GM23338 (cell line): ENCODE measurements at regions not wholly inside any gene's neighbourhood (a gene's known extent, or its start where the extent isn't known, plus 50 kb on each side); places are given as distances from the start of the nearest gene placed in this dataset.

ENCODE experiments used
- ATAC-seq: fragments of 200-7000 bp; cut with Tn5 transposase; 3 replicates; pipeline ENCODE4 v1.9.1; 2020
- DNase-seq: peaks from one replicate; pipeline ENCODE4 v3.0.0-alpha.2; 2015; ENCODE audit warnings: low spot score
- H2AFZ ChIP-seq: fragments of 200-600 bp; sonication (generic); 2 replicates; pipeline ENCODE4 v1.8.0; 2016; ENCODE audit warnings: antibody characterized with exemption, mild to moderate bottlenecking, moderate library complexity
- H3F3A ChIP-seq: fragments of 200-600 bp; sonication (generic); replicated peaks from 2 replicates; pipeline ENCODE4 v1.8.0; 2017; ENCODE audit warnings: antibody characterized with exemption, mixed run types, low read depth
- H3K27ac ChIP-seq: fragments of 200-600 bp; sonication (generic); 2 replicates; pipeline ENCODE4 v1.6.1; 2016; ENCODE audit warnings: low read depth
- H3K27me3 ChIP-seq: fragments of 200-600 bp; sonication (generic); 2 replicates; pipeline ENCODE4 v1.8.0; 2016; ENCODE audit warnings: mild to moderate bottlenecking, mixed run types, moderate library complexity; ENCODE audit not compliant: insufficient read depth
- H3K36me3 ChIP-seq: fragments of 200-600 bp; sonication (generic); 2 replicates; pipeline ENCODE4 v1.8.0; 2016; ENCODE audit warnings: mild to moderate bottlenecking; ENCODE audit not compliant: insufficient read depth
- H3K4me1 ChIP-seq: fragments of 200-600 bp; sonication (generic); 2 replicates; pipeline ENCODE4 v1.8.0; 2016; ENCODE audit warnings: mild to moderate bottlenecking, moderate library complexity; ENCODE audit not compliant: insufficient read depth
- H3K4me2 ChIP-seq: fragments of 200-600 bp; sonication (generic); 2 replicates; pipeline ENCODE4 v1.7.1; 2017; ENCODE audit warnings: mixed run types
- H3K4me3 ChIP-seq: fragments of 200-600 bp; sonication (generic); 2 replicates; pipeline ENCODE4 v1.6.1; 2016; ENCODE audit warnings: mixed run types
- H3K79me2 ChIP-seq: fragments of 200-600 bp; sonication (generic); replicated peaks from 2 replicates; pipeline ENCODE4 v1.8.0; 2017; ENCODE audit warnings: mild to moderate bottlenecking; ENCODE audit not compliant: insufficient read depth
- H3K9me2 ChIP-seq: fragments of 200-600 bp; sonication (generic); 2 replicates; pipeline ENCODE4 v1.8.0; 2017; ENCODE audit not compliant: insufficient read depth
- H4K20me1 ChIP-seq: fragments of 200-600 bp; sonication (generic); replicated peaks from 2 replicates; pipeline ENCODE4 v1.8.0; 2017; ENCODE audit warnings: mild to moderate bottlenecking; ENCODE audit not compliant: insufficient read depth
- H3K27ac Mint-ChIP-seq: 2 replicates; pipeline ENCODE4 v1.8.0; 2020; ENCODE audit warnings: inconsistent platforms, mild to moderate bottlenecking, moderate library complexity, mixed read lengths
- H3K27me3 Mint-ChIP-seq: 3 replicates; pipeline ENCODE4 v1.8.0; 2022; ENCODE audit warnings: low read depth, mild to moderate bottlenecking, moderate library complexity, mixed read lengths, inconsistent platforms; ENCODE audit not compliant: insufficient read depth, poor library complexity
- H3K36me3 Mint-ChIP-seq: 3 replicates; pipeline ENCODE4 v1.8.0; 2021; ENCODE audit warnings: low read depth, mild to moderate bottlenecking, inconsistent platforms, moderate library complexity, mixed read lengths
- H3K4me1 Mint-ChIP-seq: 3 replicates; pipeline ENCODE4 v1.8.0; 2020; ENCODE audit warnings: mild to moderate bottlenecking, inconsistent platforms, mixed read lengths
- H3K4me3 Mint-ChIP-seq: 3 replicates; pipeline ENCODE4 v1.8.0; 2021; ENCODE audit warnings: moderate library complexity, mild to moderate bottlenecking, inconsistent platforms, mixed read lengths
- H3K9me3 Mint-ChIP-seq: 3 replicates; pipeline ENCODE4 v1.8.0; 2020; ENCODE audit warnings: moderate library complexity, mild to moderate bottlenecking, inconsistent platforms, mixed read lengths
- CREB1 ChIP-seq: fragments of 250-450 bp; sonication (Bioruptor Pico); IDR thresholded peaks from 2 replicates; pipeline ENCODE4 v1.5.0; 2020; ENCODE audit warnings: low read depth, mild to moderate bottlenecking, moderate library complexity
- CTCF ChIP-seq, 2 experiments: fragments of 200-600 bp in 1 of 2; sonication (generic) in 1 of 2; conservative IDR thresholded peaks; 2 replicates each; pipeline versions ENCODE4 v1.5.1 to v1.6.1; 2016 to 2017; ENCODE audit warnings: antibody characterized with exemption in 2 of 2, low read depth in 2 of 2, mild to moderate bottlenecking in 2 of 2, moderate library complexity in 1 of 2
- ETS1 ChIP-seq: IDR thresholded peaks from 2 replicates; pipeline ENCODE4 v1.6.1; 2016; ENCODE audit warnings: antibody characterized with exemption
- EZH2 ChIP-seq: fragments of 200-600 bp; sonication (generic); IDR thresholded peaks from one replicate; pipeline ENCODE4 v1.8.0; 2017; ENCODE audit warnings: antibody characterized with exemption, mild to moderate bottlenecking, low read depth; ENCODE audit not compliant: unreplicated experiment
- EZH2phosphoT487 ChIP-seq: fragments of 200-600 bp; sonication (generic); IDR thresholded peaks from one replicate; pipeline ENCODE4 v1.8.1; 2018; ENCODE audit warnings: antibody characterized with exemption; ENCODE audit not compliant: unreplicated experiment
- JUNB ChIP-seq: IDR thresholded peaks from one replicate; pipeline ENCODE4 v1.6.1; 2016; ENCODE audit warnings: antibody characterized with exemption; ENCODE audit not compliant: unreplicated experiment
- NANOG ChIP-seq: IDR thresholded peaks from 2 replicates; pipeline ENCODE4 v1.6.1; 2016; ENCODE audit warnings: antibody characterized with exemption, borderline replicate concordance
- POLR2AphosphoS5 ChIP-seq: IDR thresholded peaks from 2 replicates; pipeline ENCODE4 v1.6.1; 2016; ENCODE audit warnings: antibody characterized with exemption, low read depth
- STAT1 ChIP-seq: IDR thresholded peaks from one replicate; pipeline ENCODE4 v1.6.1; 2016; ENCODE audit warnings: antibody characterized with exemption; ENCODE audit not compliant: unreplicated experiment
- ZNF114 ChIP-seq: fragments of 250-450 bp; sonication (Bioruptor Pico); IDR thresholded peaks from 2 replicates; pipeline ENCODE4 v1.5.0; 2020; ENCODE audit warnings: mild to moderate bottlenecking, moderate library complexity
- ZNF331 ChIP-seq: fragments of 250-450 bp; sonication (Bioruptor Pico); IDR thresholded peaks from 2 replicates; pipeline ENCODE4 v1.5.0; 2020; ENCODE audit warnings: low read depth, mild to moderate bottlenecking, moderate library complexity
- ZNF462 ChIP-seq: fragments of 250-450 bp; sonication (Bioruptor Pico); IDR thresholded peaks from 2 replicates; pipeline ENCODE4 v1.5.0; 2020; ENCODE audit warnings: mild to moderate bottlenecking, moderate library complexity

- TF ChIP-seq CREB1 (CRISPR knock-in tag) (no peak), EZH2 (no peak), ZNF331 (CRISPR knock-in tag) (no peak), CTCF (conservative IDR thresholded peaks at IDR 0.05; ENCODE audit: low read depth in 2 of 2) (no peak), STAT1 (no peak), POLR2AphosphoS5 (no peak), NANOG (no peak)
Measured at GRCh38 chr1:191405417-191405816, 752.8 kb upstream of the RGS18 start (continued).

GRCh38 chr1:191414981-191415640 lies 743.2 kb upstream of the RGS18 start:
- no peak for DNase-seq
- H4K20me1 ChIP-seq, result no peaks in the 10 kb centered on the region
- no peaks in the 10 kb centered on the region for H3K9me2 ChIP-seq
- H3K4me3 Mint-ChIP-seq, result no peak overlapping the region
- H3K36me3 ChIP-seq, result no peaks in the 10 kb centered on the region
- H3K79me2 ChIP-seq, result no peaks in the 10 kb centered on the region
- H3F3A ChIP-seq, result no peaks in the 10 kb centered on the region
- no peaks in the 10 kb centered on the region for H3K27me3 ChIP-seq
- no peaks in the 10 kb centered on the region for H3K4me1 Mint-ChIP-seq
- no peak overlapping the region for H2AFZ ChIP-seq
- no peak overlapping the region for H3K27ac ChIP-seq
- H3K27me3 Mint-ChIP-seq, result no peaks in the 10 kb centered on the region
- H3K4me2 ChIP-seq, result no peak overlapping the region
- no peak overlapping the region for H3K27ac Mint-ChIP-seq
- ATAC-seq, result no peak
- no peaks in the 10 kb centered on the region for H3K9me3 Mint-ChIP-seq
- H3K36me3 Mint-ChIP-seq, result no peaks in the 10 kb centered on the region
- H3K4me1 ChIP-seq, result no peaks in the 10 kb centered on the region
- H3K4me3 ChIP-seq, result no peak overlapping the region
- TF ChIP-seq POLR2AphosphoS5, result no peak
- no peak for TF ChIP-seq ETS1
- TF ChIP-seq ZNF331 (CRISPR knock-in tag), result no peak
- no peak for TF ChIP-seq ZNF462
- TF ChIP-seq EZH2phosphoT487, result no peak
- TF ChIP-seq ZNF114 (CRISPR knock-in tag), result no peak
- no peak for TF ChIP-seq CTCF (conservative IDR thresholded peaks at IDR 0.05; ENCODE audit: low read depth in 2 of 2)
- no peak for TF ChIP-seq CREB1 (CRISPR knock-in tag)
- TF ChIP-seq NANOG, result no peak
- no peak for TF ChIP-seq STAT1
- no peak for TF ChIP-seq JUNB
- TF ChIP-seq EZH2, result no peak
